Endothelial cell (in vitro differentiated cells): ENCODE measurements at regions not wholly inside any gene's neighbourhood (a gene's known extent, or its start where the extent isn't known, plus 50 kb on each side); places are given as distances from the start of the nearest gene placed in this dataset.

Experiments used
- DNase-seq: peaks from one replicate; pipeline ENCODE4 v3.0.0; 2021; ENCODE audit warnings: low spot score
- H3K27ac Mint-ChIP-seq: one replicate; pipeline ENCODE4 v1.8.0; 2021; ENCODE audit warnings: mixed read lengths, inconsistent platforms; ENCODE audit not compliant: unreplicated experiment
- H3K27me3 Mint-ChIP-seq: one replicate; pipeline ENCODE4 v1.8.0; 2021; ENCODE audit warnings: mild to moderate bottlenecking, moderate library complexity, mixed read lengths, inconsistent platforms; ENCODE audit not compliant: unreplicated experiment
- H3K36me3 Mint-ChIP-seq: one replicate; pipeline ENCODE4 v1.8.0; 2021; ENCODE audit warnings: mild to moderate bottlenecking, low read depth, mixed read lengths, inconsistent platforms; ENCODE audit not compliant: unreplicated experiment
- H3K4me1 Mint-ChIP-seq: one replicate; pipeline ENCODE4 v1.8.0; 2021; ENCODE audit warnings: mild to moderate bottlenecking, mixed read lengths, inconsistent platforms; ENCODE audit not compliant: unreplicated experiment
- H3K4me3 Mint-ChIP-seq: one replicate; pipeline ENCODE4 v1.8.0; 2021; ENCODE audit warnings: mild to moderate bottlenecking, mixed read lengths, inconsistent platforms; ENCODE audit not compliant: unreplicated experiment
- H3K9me3 Mint-ChIP-seq: one replicate; pipeline ENCODE4 v1.8.0; 2021; ENCODE audit warnings: mixed read lengths, inconsistent platforms; ENCODE audit not compliant: unreplicated experiment
- CTCF ChIP-seq: fragments of 200-600 bp; sonication (generic); IDR thresholded peaks from one replicate; pipeline ENCODE4 v1.5.0; 2021; ENCODE audit warnings: antibody characterized with exemption; ENCODE audit not compliant: unreplicated experiment

GRCh38 chr4:28890949-28891775, 1829.0 kb upstream of the PCDH7 start:
- Mint-ChIP-seq H3K36me3 (no peaks in the 10 kb centered on the region), H3K27me3 (peaks cover 2% of the 10 kb centered on the region), H3K4me3 (no peak overlapping the region), H3K9me3 (no peaks in the 10 kb centered on the region), H3K27ac (no peak overlapping the region), H3K4me1 (no peaks in the 10 kb centered on the region)
- DNase-seq: no peak
- TF ChIP-seq CTCF: no peak

GRCh38 chr4:28913466-28913865, 1806.7 kb upstream of the PCDH7 start:
- Mint-ChIP-seq H3K9me3 (no peaks in the 10 kb centered on the region), H3K4me3 (no peak overlapping the region), H3K27me3 (no peaks in the 10 kb centered on the region), H3K4me1 (peaks cover 2% of the 10 kb centered on the region), H3K36me3 (no peaks in the 10 kb centered on the region), H3K27ac (no peak overlapping the region)
- no peak for TF ChIP-seq CTCF
- DNase-seq: no peak

- H3K36me3 Mint-ChIP-seq: no peaks in the 10 kb centered on the region
- no peak overlapping the region for H3K27ac Mint-ChIP-seq
- TF ChIP-seq CTCF: no peak
- H3K9me3 Mint-ChIP-seq: no peaks in the 10 kb centered on the region
- H3K4me1 Mint-ChIP-seq: peaks cover 2% of the 10 kb centered on the region
- H3K27me3 Mint-ChIP-seq: no peaks in the 10 kb centered on the region
- no peak overlapping the region for H3K4me3 Mint-ChIP-seq
- no peak for DNase-seq
These were observed 1803.6 kb upstream of the PCDH7 start for GRCh38 chr4:28916585-28916984.

GRCh38 chr4:28918871-28919270, 1801.3 kb upstream of the PCDH7 start:
- no peak for DNase-seq
- TF ChIP-seq CTCF: no peak
- H3K9me3 Mint-ChIP-seq: no peaks in the 10 kb centered on the region
- H3K36me3 Mint-ChIP-seq: no peaks in the 10 kb centered on the region
- H3K27me3 Mint-ChIP-seq: no peaks in the 10 kb centered on the region
- H3K27ac Mint-ChIP-seq: no peak overlapping the region
- H3K4me1 Mint-ChIP-seq: peaks cover 2% of the 10 kb centered on the region
- H3K4me3 Mint-ChIP-seq: no peak overlapping the region

GRCh38 chr4:28921886-28922285, 1798.3 kb upstream of the PCDH7 start:
- Mint-ChIP-seq H3K4me1 (peaks cover 2% of the 10 kb centered on the region), H3K4me3 (no peak overlapping the region), H3K27ac (no peak overlapping the region), H3K9me3 (no peaks in the 10 kb centered on the region), H3K36me3 (no peaks in the 10 kb centered on the region), H3K27me3 (no peaks in the 10 kb centered on the region)
- no peak for DNase-seq
- no peak for TF ChIP-seq CTCF
